ENCODE measurements at regions not wholly inside any gene's neighbourhood (a gene's known extent, or its start where the extent isn't known, plus 50 kb on each side); places are given as distances from the start of the nearest gene placed in this dataset.
"Not testable (repeated sequence)": the region's sequence is repeated elsewhere in the genome, so short reads cannot be mapped to it uniquely, and the experiment has no call there.

- no peak for DNase-seq
- Histone ChIP-seq H3K4me1 (no peaks in the 10 kb centered on the region), H3K9me3 (no peaks in the 10 kb centered on the region), H3K27me3 (no peaks in the 10 kb centered on the region), H3K4me3 (no peak overlapping the region), H3K36me3 (ENCODE audit: low read depth, missing control alignments) (no peaks in the 10 kb centered on the region), H3K27ac (no peak overlapping the region)
- TF ChIP-seq POLR2A (IDR thresholded peaks at IDR 0.05), result no peak
- TF ChIP-seq, protein P1, sequence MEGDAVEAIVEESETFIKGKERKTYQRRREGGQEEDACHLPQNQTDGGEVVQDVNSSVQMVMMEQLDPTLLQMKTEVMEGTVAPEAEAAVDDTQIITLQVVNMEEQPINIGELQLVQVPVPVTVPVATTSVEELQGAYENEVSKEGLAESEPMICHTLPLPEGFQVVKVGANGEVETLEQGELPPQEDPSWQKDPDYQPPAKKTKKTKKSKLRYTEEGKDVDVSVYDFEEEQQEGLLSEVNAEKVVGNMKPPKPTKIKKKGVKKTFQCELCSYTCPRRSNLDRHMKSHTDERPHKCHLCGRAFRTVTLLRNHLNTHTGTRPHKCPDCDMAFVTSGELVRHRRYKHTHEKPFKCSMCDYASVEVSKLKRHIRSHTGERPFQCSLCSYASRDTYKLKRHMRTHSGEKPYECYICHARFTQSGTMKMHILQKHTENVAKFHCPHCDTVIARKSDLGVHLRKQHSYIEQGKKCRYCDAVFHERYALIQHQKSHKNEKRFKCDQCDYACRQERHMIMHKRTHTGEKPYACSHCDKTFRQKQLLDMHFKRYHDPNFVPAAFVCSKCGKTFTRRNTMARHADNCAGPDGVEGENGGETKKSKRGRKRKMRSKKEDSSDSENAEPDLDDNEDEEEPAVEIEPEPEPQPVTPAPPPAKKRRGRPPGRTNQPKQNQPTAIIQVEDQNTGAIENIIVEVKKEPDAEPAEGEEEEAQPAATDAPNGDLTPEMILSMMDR (IDR thresholded peaks at IDR 0.05), result no peak
- 79 to 82% methylated on average over 1 of the region's 1 CpG for WGBS, 2 donors
- intact Hi-C loops (cut with DNase I; ENCODE audit: low total_unique reads), result no loop called here
Observed at GRCh38 chr3:75894234-75894633, 108.9 kb upstream of the ZNF717 start.

DNA sequence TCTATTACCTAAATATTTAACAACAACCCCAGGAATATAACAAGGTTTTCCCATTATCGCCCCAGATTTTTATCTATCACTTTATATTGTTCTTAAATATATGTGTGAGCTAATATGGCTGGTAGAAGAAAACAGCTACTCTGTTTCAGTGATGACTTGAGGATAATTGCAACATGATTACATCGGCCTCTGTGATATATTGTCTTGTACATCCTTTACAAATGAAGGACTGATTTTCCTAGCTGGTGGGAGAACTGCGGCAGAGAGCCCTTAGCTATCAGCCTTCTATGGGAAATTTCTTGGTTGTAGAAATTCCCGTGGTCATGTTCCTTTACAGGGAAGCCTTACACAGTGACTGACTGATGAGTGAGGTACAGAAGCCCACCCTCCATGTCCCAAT lies 110.9 kb upstream of the ZNF717 start:
- H3K9me3 ChIP-seq, result no peaks in the 10 kb centered on the region
- no peak for TF ChIP-seq POLR2A (IDR thresholded peaks at IDR 0.05)
- TF ChIP-seq, protein P1 (IDR thresholded peaks at IDR 0.05), result no peak
- DNase-seq, result no peak
- no peaks in the 10 kb centered on the region for H3K4me1 ChIP-seq
- H3K4me3 ChIP-seq, result no peak overlapping the region
- 89 to 95% methylated on average over 4 of the region's 4 CpGs for WGBS, 2 donors
- no peaks in the 10 kb centered on the region for H3K27me3 ChIP-seq
- intact Hi-C loops (cut with DNase I; ENCODE audit: low total_unique reads), result no loop called here
- no peaks in the 10 kb centered on the region for H3K36me3 ChIP-seq (ENCODE audit: low read depth, missing control alignments)
- no peak overlapping the region for H3K27ac ChIP-seq

DNA sequence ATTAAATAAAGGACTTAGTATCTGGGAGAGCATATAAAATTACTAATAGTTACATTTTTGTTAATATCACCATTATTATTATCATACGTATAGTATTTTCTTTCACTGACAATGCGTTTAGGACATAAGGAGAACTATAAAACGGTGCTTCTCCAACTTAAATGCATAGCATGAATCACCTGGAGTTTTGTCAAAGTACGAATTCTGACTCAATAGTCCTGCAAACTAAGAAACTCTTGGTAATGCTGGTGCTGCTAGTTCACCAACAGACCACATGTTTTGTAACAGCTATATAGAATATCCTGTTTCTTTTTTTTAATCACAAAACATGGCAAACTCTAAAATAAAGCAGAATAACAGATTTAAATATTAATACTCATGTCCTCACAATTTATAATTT lies 116.1 kb upstream of the ZNF717 start:
- DNase-seq; H3K9me3 ChIP-seq; H3K4me1 ChIP-seq; H3K36me3 ChIP-seq (ENCODE audit: low read depth, missing control alignments); H3K27ac ChIP-seq; intact Hi-C loops (cut with DNase I; ENCODE audit: low total_unique reads); H3K27me3 ChIP-seq; H3K4me3 ChIP-seq: not testable (repeated sequence)
- WGBS, 2 donors, result 60 to 68% methylated on average over 4 of the region's 4 CpGs

DNA sequence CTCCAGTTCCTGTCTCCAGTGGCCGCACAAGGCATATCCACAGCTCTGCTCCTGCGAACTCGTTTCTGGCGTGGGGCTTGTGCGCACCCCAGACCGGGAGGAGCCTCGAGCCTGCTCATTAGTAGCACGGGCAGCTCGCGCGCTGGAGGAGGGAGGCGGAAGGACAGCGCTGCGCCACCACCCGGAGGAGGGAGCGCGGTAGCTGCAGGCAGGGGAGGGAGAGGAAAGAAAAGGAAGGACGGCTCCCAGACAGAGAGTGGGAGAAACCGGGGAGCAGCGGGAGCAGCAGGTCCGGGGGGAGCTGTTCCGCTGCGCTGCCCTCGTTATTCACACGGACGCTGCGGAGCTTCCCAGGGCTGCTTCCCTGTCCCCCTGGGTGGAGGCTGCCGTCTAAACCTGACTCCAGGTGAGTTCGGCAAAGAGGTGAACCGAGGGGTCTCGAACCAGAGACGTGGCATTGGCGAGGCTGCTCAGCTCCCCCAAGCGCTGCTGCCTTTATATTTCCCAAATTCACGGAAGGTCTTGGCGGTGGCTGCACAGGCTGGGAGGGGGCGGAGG lies 121.3 kb upstream of the ZNF717 start:
- H3K27ac ChIP-seq, result no peak overlapping the region
- no peak for TF ChIP-seq POLR2A (IDR thresholded peaks at IDR 0.05)
- TF ChIP-seq, protein P1 (IDR thresholded peaks at IDR 0.05), result no peak
- H3K4me1 ChIP-seq, result no peaks in the 10 kb centered on the region
- no peaks in the 10 kb centered on the region for H3K36me3 ChIP-seq (ENCODE audit: low read depth, missing control alignments)
- no peaks in the 10 kb centered on the region for H3K27me3 ChIP-seq
- intact Hi-C loops (cut with DNase I; ENCODE audit: low total_unique reads), result no loop called here
- DNase-seq, result peak; percentile 87
- H3K9me3 ChIP-seq, result no peaks in the 10 kb centered on the region
- H3K4me3 ChIP-seq, result peak overlapping the region; percentile 47 to 68
- WGBS, 2 donors, result 1 to 3% methylated on average over 6 to 37 of the region's 37 CpGs

DNA sequence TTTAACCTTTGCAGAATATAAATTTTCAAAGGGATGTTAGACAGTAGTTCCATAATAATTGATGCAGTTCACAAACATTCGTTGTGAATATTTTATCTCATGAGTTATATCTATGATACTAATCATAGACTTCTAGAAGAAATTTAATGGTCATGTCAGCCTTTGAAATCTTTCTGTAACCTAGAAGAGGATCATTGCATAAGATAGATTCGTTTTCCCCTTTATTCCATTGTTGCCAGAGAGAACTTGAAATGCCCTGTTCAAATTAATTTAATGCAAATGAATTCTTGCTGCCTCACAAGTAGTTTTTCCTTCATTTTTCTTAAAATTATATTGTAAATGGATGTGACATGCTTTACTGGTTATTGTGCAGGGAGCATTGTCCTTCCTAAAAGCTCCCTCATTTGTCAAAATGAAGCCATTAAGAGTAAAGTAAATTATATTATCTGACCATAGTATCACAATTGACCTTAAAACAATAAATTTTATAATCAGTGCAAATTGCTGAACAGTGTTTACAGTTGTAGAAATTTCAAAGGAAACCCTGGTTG lies 128.5 kb upstream of the ZNF717 start:
- Histone ChIP-seq H3K36me3 (ENCODE audit: low read depth, missing control alignments) (no peaks in the 10 kb centered on the region), H3K4me1 (no peaks in the 10 kb centered on the region), H3K9me3 (no peaks in the 10 kb centered on the region), H3K4me3 (no peak overlapping the region), H3K27ac (no peak overlapping the region), H3K27me3 (no peaks in the 10 kb centered on the region)
- TF ChIP-seq, protein P1 (IDR thresholded peaks at IDR 0.05), result no peak
- TF ChIP-seq POLR2A (IDR thresholded peaks at IDR 0.05), result no peak
- WGBS, 2 donors, result 48 to 55% methylated on average over 2 of the region's 2 CpGs
- DNase-seq, result no peak
- intact Hi-C loops (cut with DNase I; ENCODE audit: low total_unique reads), result no loop called here

GRCh38 chr3:75914741-75915140 lies 129.4 kb upstream of the ZNF717 start:
- H3K4me1 ChIP-seq; DNase-seq; H3K4me3 ChIP-seq; H3K9me3 ChIP-seq; H3K27ac ChIP-seq; intact Hi-C loops (cut with DNase I; ENCODE audit: low total_unique reads); H3K27me3 ChIP-seq; H3K36me3 ChIP-seq (ENCODE audit: low read depth, missing control alignments): not testable (repeated sequence)
- 83 to 87% methylated on average over 3 of the region's 3 CpGs for WGBS, 2 donors

Measured in testis (tissue), 2 donors.